Endothelial cell (in vitro differentiated cells): ENCODE measurements at regions not wholly inside any gene's neighbourhood (a gene's known extent, or its start where the extent isn't known, plus 50 kb on each side); places are given as distances from the start of the nearest gene placed in this dataset.
A peak's percentile ranks its signal among the peaks of the same experiment; 100 is the strongest.
"Not testable (repeated sequence)": the region's sequence is repeated elsewhere in the genome, so short reads cannot be mapped to it uniquely, and the experiment has no call there.

Source experiments
- DNase-seq: peaks from one replicate; pipeline ENCODE4 v3.0.0; 2021; ENCODE audit warnings: low spot score
- H3K27ac Mint-ChIP-seq: one replicate; pipeline ENCODE4 v1.8.0; 2021; ENCODE audit warnings: mixed read lengths, inconsistent platforms; ENCODE audit not compliant: unreplicated experiment
- H3K27me3 Mint-ChIP-seq: one replicate; pipeline ENCODE4 v1.8.0; 2021; ENCODE audit warnings: mild to moderate bottlenecking, moderate library complexity, mixed read lengths, inconsistent platforms; ENCODE audit not compliant: unreplicated experiment
- H3K36me3 Mint-ChIP-seq: one replicate; pipeline ENCODE4 v1.8.0; 2021; ENCODE audit warnings: mild to moderate bottlenecking, low read depth, mixed read lengths, inconsistent platforms; ENCODE audit not compliant: unreplicated experiment
- H3K4me1 Mint-ChIP-seq: one replicate; pipeline ENCODE4 v1.8.0; 2021; ENCODE audit warnings: mild to moderate bottlenecking, mixed read lengths, inconsistent platforms; ENCODE audit not compliant: unreplicated experiment
- H3K4me3 Mint-ChIP-seq: one replicate; pipeline ENCODE4 v1.8.0; 2021; ENCODE audit warnings: mild to moderate bottlenecking, mixed read lengths, inconsistent platforms; ENCODE audit not compliant: unreplicated experiment
- H3K9me3 Mint-ChIP-seq: one replicate; pipeline ENCODE4 v1.8.0; 2021; ENCODE audit warnings: mixed read lengths, inconsistent platforms; ENCODE audit not compliant: unreplicated experiment
- TF ChIP-seq, protein P1 (sequence below): fragments of 200-600 bp; sonication (generic); IDR thresholded peaks from one replicate; pipeline ENCODE4 v1.5.0; 2021; ENCODE audit warnings: antibody characterized with exemption; ENCODE audit not compliant: unreplicated experiment

DNA sequence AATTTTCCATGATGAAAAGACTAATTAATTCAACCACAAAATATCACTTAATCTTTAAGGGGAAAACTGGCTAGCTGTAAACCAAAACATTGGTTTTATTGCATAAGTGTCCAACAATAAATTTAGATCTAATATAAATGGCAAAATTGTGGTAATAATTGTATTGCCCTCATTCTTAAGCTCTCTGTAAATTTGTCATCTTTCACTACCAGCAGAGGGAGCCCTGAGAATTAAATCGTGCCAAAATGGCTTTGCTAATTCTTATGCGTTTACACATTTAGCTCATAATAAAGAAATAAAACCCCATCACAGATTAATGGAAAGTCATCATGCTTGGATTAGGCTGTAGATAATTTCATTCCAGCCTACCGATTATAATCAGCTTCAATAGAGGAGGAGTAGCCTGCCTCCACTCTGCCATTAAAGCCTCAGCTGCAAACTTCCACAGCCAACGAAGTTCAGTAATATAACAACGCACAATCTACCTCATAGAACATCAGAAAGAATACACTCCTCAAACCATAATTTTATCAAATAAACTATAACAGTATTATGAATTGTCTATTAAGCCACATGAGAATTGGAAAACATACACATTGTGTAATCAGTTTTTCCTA lies 70.0 kb upstream of the ATP5MC3 start:
- Mint-ChIP-seq H3K4me1 (no peaks in the 10 kb centered on the region), H3K27me3 (no peaks in the 10 kb centered on the region), H3K36me3 (no peaks in the 10 kb centered on the region), H3K9me3 (no peaks in the 10 kb centered on the region), H3K27ac (no peak overlapping the region), H3K4me3 (no peak overlapping the region)
- peak; percentile 8 for DNase-seq
- TF ChIP-seq, protein P1, sequence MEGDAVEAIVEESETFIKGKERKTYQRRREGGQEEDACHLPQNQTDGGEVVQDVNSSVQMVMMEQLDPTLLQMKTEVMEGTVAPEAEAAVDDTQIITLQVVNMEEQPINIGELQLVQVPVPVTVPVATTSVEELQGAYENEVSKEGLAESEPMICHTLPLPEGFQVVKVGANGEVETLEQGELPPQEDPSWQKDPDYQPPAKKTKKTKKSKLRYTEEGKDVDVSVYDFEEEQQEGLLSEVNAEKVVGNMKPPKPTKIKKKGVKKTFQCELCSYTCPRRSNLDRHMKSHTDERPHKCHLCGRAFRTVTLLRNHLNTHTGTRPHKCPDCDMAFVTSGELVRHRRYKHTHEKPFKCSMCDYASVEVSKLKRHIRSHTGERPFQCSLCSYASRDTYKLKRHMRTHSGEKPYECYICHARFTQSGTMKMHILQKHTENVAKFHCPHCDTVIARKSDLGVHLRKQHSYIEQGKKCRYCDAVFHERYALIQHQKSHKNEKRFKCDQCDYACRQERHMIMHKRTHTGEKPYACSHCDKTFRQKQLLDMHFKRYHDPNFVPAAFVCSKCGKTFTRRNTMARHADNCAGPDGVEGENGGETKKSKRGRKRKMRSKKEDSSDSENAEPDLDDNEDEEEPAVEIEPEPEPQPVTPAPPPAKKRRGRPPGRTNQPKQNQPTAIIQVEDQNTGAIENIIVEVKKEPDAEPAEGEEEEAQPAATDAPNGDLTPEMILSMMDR = peak; percentile 77

DNA sequence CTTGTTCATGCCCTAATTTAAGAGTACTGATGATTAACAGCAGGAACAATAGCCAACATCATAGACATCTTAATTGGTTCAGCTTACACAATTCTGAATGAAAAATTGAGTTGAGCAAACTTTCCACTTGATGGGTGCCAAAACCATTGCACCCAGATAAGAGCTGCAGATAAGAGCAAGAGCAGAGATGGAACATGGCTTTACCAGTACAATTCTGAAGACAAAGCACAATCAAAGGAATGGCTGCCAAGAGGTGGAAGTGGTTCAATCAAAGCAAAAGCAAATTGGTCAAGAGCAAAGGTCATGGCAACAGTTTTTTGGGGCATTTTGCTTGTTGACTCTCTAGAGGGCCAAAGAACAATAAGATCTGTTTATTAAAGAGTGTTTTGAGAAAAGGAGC lies 65.6 kb upstream of the ATP5MC3 start:
- Mint-ChIP-seq H3K27ac (no peak overlapping the region), H3K4me1 (no peaks in the 10 kb centered on the region), H3K4me3 (no peak overlapping the region), H3K36me3 (no peaks in the 10 kb centered on the region), H3K9me3 (no peaks in the 10 kb centered on the region), H3K27me3 (no peaks in the 10 kb centered on the region)
- DNase-seq = no peak
- TF ChIP-seq, protein P1 = no peak

DNA sequence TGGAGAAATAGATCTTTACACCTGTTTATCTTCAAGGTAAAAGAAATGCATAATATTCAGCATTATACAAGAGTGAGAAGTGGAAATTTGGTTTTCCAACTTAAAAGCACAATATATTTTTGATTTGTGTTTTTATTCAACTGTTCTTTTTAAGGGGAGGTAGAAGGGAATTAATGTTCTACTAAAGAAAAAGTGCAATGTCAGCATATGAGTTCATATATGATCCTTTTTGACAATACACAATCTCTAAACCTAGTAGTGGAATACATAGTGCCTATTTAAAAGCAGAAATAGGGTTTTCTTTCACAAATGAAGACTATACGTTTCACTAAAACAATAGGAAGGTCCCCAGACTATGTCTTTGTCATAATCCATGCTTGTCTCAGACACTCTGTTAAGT lies 63.2 kb upstream of the ATP5MC3 start:
- Mint-ChIP-seq H3K27ac (no peak overlapping the region), H3K4me1 (no peaks in the 10 kb centered on the region), H3K36me3 (no peaks in the 10 kb centered on the region), H3K4me3 (no peak overlapping the region), H3K27me3 (no peaks in the 10 kb centered on the region), H3K9me3 (no peaks in the 10 kb centered on the region)
- DNase-seq = no peak
- TF ChIP-seq, protein P1 = no peak

DNA sequence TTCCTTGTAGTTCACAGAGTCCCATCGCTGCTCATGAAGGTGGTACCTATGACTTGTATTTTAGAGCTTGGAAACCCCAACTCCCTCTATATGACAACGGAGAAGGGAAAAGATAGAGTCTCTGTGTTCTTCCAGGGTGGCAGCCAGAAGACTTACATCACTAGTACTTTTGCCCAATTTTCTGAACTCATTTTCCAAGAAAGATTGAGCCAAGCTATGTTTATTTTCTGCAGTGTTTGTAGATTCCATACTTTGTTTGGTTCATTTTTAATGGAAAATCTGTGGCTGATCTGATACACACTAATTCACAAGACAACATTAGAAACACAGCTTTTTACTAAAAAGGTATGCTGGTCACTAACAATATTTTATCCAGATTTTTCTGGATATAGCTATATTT lies 60.2 kb upstream of the ATP5MC3 start:
- Mint-ChIP-seq H3K9me3 (no peaks in the 10 kb centered on the region), H3K36me3 (peaks cover 5% of the 10 kb centered on the region), H3K4me1 (no peaks in the 10 kb centered on the region), H3K27me3 (no peaks in the 10 kb centered on the region), H3K4me3 (no peak overlapping the region), H3K27ac (no peak overlapping the region)
- TF ChIP-seq, protein P1 = no peak
- DNase-seq = no peak

DNA sequence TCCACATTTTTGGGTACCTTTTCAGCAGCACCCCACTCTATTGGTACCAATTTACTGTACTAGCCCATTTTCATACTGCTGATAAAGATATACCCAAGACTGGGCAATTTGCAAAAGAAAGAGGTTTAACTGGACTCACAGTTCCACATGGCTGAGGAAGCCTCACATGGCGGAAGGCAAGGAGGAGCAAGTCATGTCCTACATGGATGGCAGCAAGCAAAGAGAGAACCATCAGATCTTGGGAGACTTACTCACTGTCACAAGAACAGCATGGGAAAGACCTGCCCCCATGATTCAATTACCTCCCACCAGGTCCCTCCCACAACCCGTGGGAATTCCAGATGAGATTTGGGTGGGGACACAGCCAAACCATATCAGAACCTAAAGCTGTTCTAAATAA lies 58.5 kb upstream of the ATP5MC3 start:
- H3K27me3 Mint-ChIP-seq, H3K4me3 Mint-ChIP-seq, DNase-seq, H3K9me3 Mint-ChIP-seq, H3K36me3 Mint-ChIP-seq, H3K4me1 Mint-ChIP-seq, H3K27ac Mint-ChIP-seq: not testable (repeated sequence)

DNA sequence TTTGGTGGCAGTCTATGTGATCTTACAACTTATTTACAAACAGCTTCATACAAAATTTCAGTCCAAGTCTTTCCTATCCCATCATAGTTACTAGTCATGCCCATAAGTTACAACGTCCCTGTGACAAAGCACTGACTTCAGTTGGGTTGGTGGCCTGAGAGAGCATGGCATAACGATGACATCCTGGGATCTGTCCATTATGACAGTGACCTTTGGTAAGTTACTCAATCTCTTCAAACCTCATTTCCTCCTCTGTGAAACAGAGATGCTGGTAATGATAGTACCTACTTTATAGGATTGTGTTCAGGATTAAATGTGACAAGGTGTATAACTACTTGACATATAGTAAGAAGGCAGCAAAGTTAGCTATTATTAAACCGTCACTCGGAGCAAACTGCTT lies 55.4 kb upstream of the ATP5MC3 start:
- DNase-seq = no peak
- Mint-ChIP-seq H3K27ac (no peak overlapping the region), H3K36me3 (peaks cover 5% of the 10 kb centered on the region), H3K4me3 (no peak overlapping the region), H3K9me3 (no peaks in the 10 kb centered on the region), H3K27me3 (no peaks in the 10 kb centered on the region), H3K4me1 (no peaks in the 10 kb centered on the region)
- TF ChIP-seq, protein P1 = no peak
